NB4 (cell line): ENCODE measurements at regions not wholly inside any gene's neighbourhood (a gene's known extent, or its start where the extent isn't known, plus 50 kb on each side); places are given as distances from the start of the nearest gene placed in this dataset.

Experiments
- POLR2A ChIP-seq: IDR thresholded peaks from 2 replicates; pipeline ENCODE4 v1.6.1; 2011; ENCODE audit warnings: mild to moderate bottlenecking; ENCODE audit not compliant: insufficient read length; ENCODE audit errors: extremely low read depth
- TF ChIP-seq, protein P1 (sequence below): IDR thresholded peaks from one replicate; pipeline ENCODE4 v1.5.1; 2012; ENCODE audit warnings: low read depth, low read length
- TF ChIP-seq, protein P2 (sequence below): IDR thresholded peaks from 2 replicates; pipeline ENCODE4 v1.6.1; 2011; ENCODE audit warnings: low read depth, low read length

DNA sequence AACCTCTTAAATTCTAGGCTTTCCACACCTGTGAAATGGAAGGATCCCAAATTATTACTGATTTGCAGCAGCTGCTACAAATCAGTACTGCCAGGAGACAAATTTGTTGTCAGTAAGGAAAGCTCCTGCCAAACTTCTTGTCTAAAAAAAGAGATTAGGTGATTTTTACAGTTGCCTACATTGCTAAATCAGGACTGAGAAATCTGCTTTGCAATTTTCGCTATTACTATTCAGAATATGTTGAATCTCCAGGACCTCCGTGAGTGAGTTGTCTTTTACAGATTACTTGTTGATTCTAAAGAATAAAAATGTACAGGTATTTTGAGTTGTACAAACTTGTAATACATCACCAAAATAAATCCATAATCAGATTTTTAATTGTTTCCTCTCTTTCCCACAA lies 1815.9 kb downstream of the PCDH9 start:
- TF ChIP-seq, protein P1, sequence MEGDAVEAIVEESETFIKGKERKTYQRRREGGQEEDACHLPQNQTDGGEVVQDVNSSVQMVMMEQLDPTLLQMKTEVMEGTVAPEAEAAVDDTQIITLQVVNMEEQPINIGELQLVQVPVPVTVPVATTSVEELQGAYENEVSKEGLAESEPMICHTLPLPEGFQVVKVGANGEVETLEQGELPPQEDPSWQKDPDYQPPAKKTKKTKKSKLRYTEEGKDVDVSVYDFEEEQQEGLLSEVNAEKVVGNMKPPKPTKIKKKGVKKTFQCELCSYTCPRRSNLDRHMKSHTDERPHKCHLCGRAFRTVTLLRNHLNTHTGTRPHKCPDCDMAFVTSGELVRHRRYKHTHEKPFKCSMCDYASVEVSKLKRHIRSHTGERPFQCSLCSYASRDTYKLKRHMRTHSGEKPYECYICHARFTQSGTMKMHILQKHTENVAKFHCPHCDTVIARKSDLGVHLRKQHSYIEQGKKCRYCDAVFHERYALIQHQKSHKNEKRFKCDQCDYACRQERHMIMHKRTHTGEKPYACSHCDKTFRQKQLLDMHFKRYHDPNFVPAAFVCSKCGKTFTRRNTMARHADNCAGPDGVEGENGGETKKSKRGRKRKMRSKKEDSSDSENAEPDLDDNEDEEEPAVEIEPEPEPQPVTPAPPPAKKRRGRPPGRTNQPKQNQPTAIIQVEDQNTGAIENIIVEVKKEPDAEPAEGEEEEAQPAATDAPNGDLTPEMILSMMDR = no peak
- TF ChIP-seq POLR2A = no peak
- TF ChIP-seq, protein P2, sequence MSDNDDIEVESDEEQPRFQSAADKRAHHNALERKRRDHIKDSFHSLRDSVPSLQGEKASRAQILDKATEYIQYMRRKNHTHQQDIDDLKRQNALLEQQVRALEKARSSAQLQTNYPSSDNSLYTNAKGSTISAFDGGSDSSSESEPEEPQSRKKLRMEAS = no peak
